ENCODE measurements at regions not wholly inside any gene's neighbourhood (a gene's known extent, or its start where the extent isn't known, plus 50 kb on each side); places are given as distances from the start of the nearest gene placed in this dataset.
A peak's percentile ranks its signal among the peaks of the same experiment; 100 is the strongest.

GRCh38 chr16:65355706-65356105, 233.8 kb upstream of the CDH11 start:
- no peak for TF ChIP-seq CTCF (IDR thresholded peaks at IDR 0.05; ENCODE audit: low read depth, low read length)
- in situ Hi-C loops (cut with HindIII; ENCODE audit: low sequenced_read_pairs), result no loop called here
- no peak overlapping the region for H3K4me3 ChIP-seq (ENCODE audit: low read depth, low read length)
- DNase-seq (ENCODE audit: low read depth, low spot score), result no peak

- H3K4me3 ChIP-seq (ENCODE audit: low read depth, low read length), result no peak overlapping the region
These were observed 231.3 kb upstream of the CDH11 start for GRCh38 chr16:65353183-65353582.

GRCh38 chr16:65349626-65350025, 227.8 kb upstream of the CDH11 start:
- no peak for DNase-seq (ENCODE audit: low read depth, low spot score)
- in situ Hi-C loops (cut with HindIII; ENCODE audit: low sequenced_read_pairs), result no loop called here
- no peak overlapping the region for H3K4me3 ChIP-seq (ENCODE audit: low read depth, low read length)
- TF ChIP-seq CTCF (IDR thresholded peaks at IDR 0.05; ENCODE audit: low read depth, low read length), result no peak

More at GRCh38 chr16:65353183-65353582, 231.3 kb upstream of the CDH11 start:
- DNase-seq (ENCODE audit: low read depth, low spot score), result no peak
- TF ChIP-seq CTCF (IDR thresholded peaks at IDR 0.05; ENCODE audit: low read depth, low read length), result no peak
- in situ Hi-C loops (cut with HindIII; ENCODE audit: low sequenced_read_pairs), result no loop called here

GRCh38 chr16:65343556-65343955, 221.7 kb upstream of the CDH11 start:
- no peak for TF ChIP-seq CTCF (IDR thresholded peaks at IDR 0.05; ENCODE audit: low read depth, low read length)
- no peak for DNase-seq (ENCODE audit: low read depth, low spot score)
- in situ Hi-C loops (cut with HindIII; ENCODE audit: low sequenced_read_pairs), result no loop called here
- H3K4me3 ChIP-seq (ENCODE audit: low read depth, low read length), result no peak overlapping the region

GRCh38 chr16:65342231-65342866, 220.5 kb upstream of the CDH11 start:
- H3K4me3 ChIP-seq (ENCODE audit: low read depth, low read length), result no peak overlapping the region
- peak; percentile 6 for TF ChIP-seq CTCF (IDR thresholded peaks at IDR 0.05; ENCODE audit: low read depth, low read length)
- in situ Hi-C loops (cut with HindIII; ENCODE audit: low sequenced_read_pairs), result no loop called here
- DNase-seq (ENCODE audit: low read depth, low spot score), result no peak

- no peak overlapping the region for H3K4me3 ChIP-seq (ENCODE audit: low read depth, low read length)
- DNase-seq (ENCODE audit: low read depth, low spot score), result no peak
- no peak for TF ChIP-seq CTCF (IDR thresholded peaks at IDR 0.05; ENCODE audit: low read depth, low read length)
- in situ Hi-C loops (cut with HindIII; ENCODE audit: low sequenced_read_pairs), result no loop called here
These were observed 217.2 kb upstream of the CDH11 start for GRCh38 chr16:65339062-65339461.
